HepG2 (cell line): ENCODE measurements at regions not wholly inside any gene's neighbourhood (a gene's known extent, or its start where the extent isn't known, plus 50 kb on each side); places are given as distances from the start of the nearest gene placed in this dataset.

Experiments used
- ATAC-seq: fragments of 200-7000 bp; cut with Tn5 transposase; 3 replicates; pipeline ENCODE4 v1.9.1; 2020; ENCODE audit warnings: mild to moderate bottlenecking, moderate library complexity
- BruUV-seq: library from RNA; stranded (reverse); fragments of 400-500 nt; replicated peaks from 2 replicates; lab custom pipeline; 2021; lab: Mats Ljungman, UMichigan
- CTCF ChIA-PET: fragments of 300-600 bp; formaldehyde crosslinking; extraction: SDS; loops from one replicate; lab custom pipeline; 2021; ENCODE audit warnings: low total read pairs, inconsistent platforms, low intra/inter-chr PET ratio; lab: Yijun Ruan, JAX
- POLR2A ChIA-PET: fragments of 350-600 bp; sonication (Branson Sonifier 250); formaldehyde crosslinking; loops from one replicate; lab custom pipeline; 2020; ENCODE audit warnings: antibody characterized with exemption, inconsistent platforms; lab: Yijun Ruan, JAX
- DNase-seq: peaks from one replicate; pipeline ENCODE4 v3.0.0-alpha.2; 2015; ENCODE audit warnings: low spot score
- FAIRE-seq: peaks from 3 replicates; lab custom pipeline; 2011; peaks lifted over from hg19 to GRCh38; lab: Jason Lieb, UNC
- H2AFZ ChIP-seq: one replicate; pipeline ENCODE4 v1.6.1; 2011; ENCODE audit warnings: low read length, inconsistent platforms
- H3K27ac ChIP-seq: fragments of 300-600 bp; 3 replicates; pipeline ENCODE4 v1.8.0; 2011; ENCODE audit warnings: mixed run types, mild to moderate bottlenecking, mixed read lengths, low read length, inconsistent platforms; ENCODE audit not compliant: insufficient read depth; ENCODE audit errors: extremely low read length
- H3K27me3 ChIP-seq, 2 experiments: fragments of 200-600 bp in 1 of 2; 2 replicates in 1 of 2; 3 replicates in 1 of 2; pipeline versions ENCODE4 v1.6.0 to v1.8.0; 2011; ENCODE audit warnings: low read length in 2 of 2, mild to moderate bottlenecking in 2 of 2, moderate library complexity in 2 of 2, inconsistent platforms in 1 of 2; ENCODE audit not compliant: insufficient read depth in 2 of 2, control insufficient read depth in 1 of 2
- H3K36me3 ChIP-seq, 2 experiments: fragments of 200-600 bp in 1 of 2; replicated peaks in 1 of 2; 2 replicates in 1 of 2; 3 replicates in 1 of 2; pipeline versions ENCODE4 v1.5.1 to v1.8.0; 2011; ENCODE audit warnings: low read length in 2 of 2, inconsistent platforms in 1 of 2; ENCODE audit not compliant: insufficient read depth in 2 of 2, control insufficient read depth in 1 of 2
- H3K4me1 ChIP-seq: 2 replicates; pipeline ENCODE4 v1.5.1; 2012; ENCODE audit warnings: low read length, inconsistent platforms; ENCODE audit not compliant: insufficient read depth
- H3K4me2 ChIP-seq: 2 replicates; pipeline ENCODE4 v1.6.0; 2011; ENCODE audit warnings: low read depth, low read length, inconsistent platforms
- H3K4me3 ChIP-seq, 3 experiments: fragments of 200-600 bp in 1 of 3; sonication (generic), shearing (Covaris generic) in 1 of 3; replicated peaks in 1 of 3; 2 replicates each; pipeline ENCODE4 v1.5.1; 2011 to 2016; ENCODE audit warnings: low read length in 3 of 3, inconsistent platforms in 2 of 3, low read depth in 2 of 3, mild to moderate bottlenecking in 2 of 3, control low read depth in 1 of 3, mixed read lengths in 1 of 3; ENCODE audit not compliant: insufficient read depth in 1 of 3
- H3K79me2 ChIP-seq: one replicate; pipeline ENCODE4 v1.6.1; 2011; ENCODE audit warnings: low read length, inconsistent platforms; ENCODE audit not compliant: insufficient read depth
- H3K9ac ChIP-seq: 2 replicates; pipeline ENCODE4 v1.6.0; 2011; ENCODE audit warnings: mild to moderate bottlenecking, low read depth, low read length, inconsistent platforms; ENCODE audit not compliant: insufficient read depth
- H3K9me3 ChIP-seq: 2 replicates; pipeline ENCODE4 v1.5.1; 2012; ENCODE audit warnings: mild to moderate bottlenecking, low read length
- H4K20me1 ChIP-seq: 2 replicates; pipeline ENCODE4 v1.6.0; 2011; ENCODE audit warnings: inconsistent platforms, mild to moderate bottlenecking, low read length, moderate library complexity; ENCODE audit not compliant: insufficient read depth
- CTCF ChIP-seq: sonication (generic); formaldehyde crosslinking; IDR thresholded peaks from 2 replicates; pipeline ENCODE4 v1.5.0; 2020; ENCODE audit warnings: mild to moderate bottlenecking, missing genetic modification reagents, moderate library complexity
- DPF2 ChIP-seq: sonication (generic); formaldehyde crosslinking; IDR thresholded peaks from 2 replicates; pipeline ENCODE4 v1.4.0; 2020; ENCODE audit warnings: mild to moderate bottlenecking, low read depth, missing genetic modification reagents, borderline replicate concordance
- FOSL1 ChIP-seq: sonication (generic); formaldehyde crosslinking; IDR thresholded peaks from 2 replicates; pipeline ENCODE4 v1.9.0; 2021; ENCODE audit warnings: missing genetic modification reagents, borderline replicate concordance
- GABPB1 ChIP-seq: IDR thresholded peaks from 2 replicates; pipeline ENCODE4 v1.6.1; 2016; ENCODE audit warnings: mild to moderate bottlenecking, missing genetic modification reagents, moderate library complexity, missing compliant biosample characterization
- HDAC6 ChIP-seq: fragments of 200-600 bp; sonication (generic); IDR thresholded peaks from 2 replicates; pipeline ENCODE4 v1.7.0; 2017; ENCODE audit warnings: mild to moderate bottlenecking, antibody characterized with exemption, low read length, low read depth
- MXD1 ChIP-seq: sonication (generic); formaldehyde crosslinking; IDR thresholded peaks from 2 replicates; pipeline ENCODE4 v1.4.0; 2020; ENCODE audit warnings: mild to moderate bottlenecking, missing genetic modification reagents
- MXI1 ChIP-seq: IDR thresholded peaks from 3 replicates; pipeline ENCODE4 v1.6.1; 2012; ENCODE audit warnings: low read depth, low read length, inconsistent platforms, borderline replicate concordance
- PLRG1 ChIP-seq: fragments of 450-650 bp; conservative IDR thresholded peaks from 2 replicates; pipeline ENCODE4 v1.6.1; 2016
- RNF2 ChIP-seq: fragments of 450-650 bp; conservative IDR thresholded peaks from 2 replicates; pipeline ENCODE4 v1.6.1; 2016; ENCODE audit warnings: low read depth
- SALL1 ChIP-seq: sonication (generic); formaldehyde crosslinking; IDR thresholded peaks from 2 replicates; pipeline ENCODE4 v1.8.0; 2022; ENCODE audit warnings: mild to moderate bottlenecking, missing genetic modification reagents
- TCF7 ChIP-seq: sonication (generic); IDR thresholded peaks from 2 replicates; pipeline ENCODE4 v1.6.1; 2016; ENCODE audit warnings: antibody characterized with exemption, low read depth
- TEF ChIP-seq: sonication (generic); formaldehyde crosslinking; IDR thresholded peaks from 2 replicates; pipeline ENCODE4 v1.5.0; 2020; ENCODE audit warnings: missing genetic modification reagents
- TFDP2 ChIP-seq: sonication (generic); formaldehyde crosslinking; IDR thresholded peaks from 2 replicates; pipeline ENCODE4 v1.4.0; 2020; ENCODE audit warnings: missing genetic modification reagents
- TOE1 ChIP-seq: sonication (generic); formaldehyde crosslinking; IDR thresholded peaks from 2 replicates; pipeline ENCODE4 v1.4.0; 2020; ENCODE audit warnings: mild to moderate bottlenecking, missing genetic modification reagents
- ZBTB7A ChIP-seq: sonication (generic); formaldehyde crosslinking; IDR thresholded peaks from 2 replicates; pipeline ENCODE4 v1.8.0; 2022; ENCODE audit warnings: mild to moderate bottlenecking, missing genetic modification reagents
- ZNF430 ChIP-seq: sonication (generic); formaldehyde crosslinking; IDR thresholded peaks from 2 replicates; pipeline ENCODE4 v1.9.0; 2021; ENCODE audit warnings: mild to moderate bottlenecking, missing genetic modification reagents
- ZNF446 ChIP-seq: sonication (generic); formaldehyde crosslinking; IDR thresholded peaks from 2 replicates; pipeline ENCODE4 v1.5.0; 2020; ENCODE audit warnings: mild to moderate bottlenecking, missing genetic modification reagents
- ZNF558 ChIP-seq: sonication (generic); formaldehyde crosslinking; IDR thresholded peaks from 2 replicates; pipeline ENCODE4 v1.9.0; 2022; ENCODE audit warnings: mild to moderate bottlenecking, missing genetic modification reagents, borderline replicate concordance
- ZNF780A ChIP-seq: sonication (generic); formaldehyde crosslinking; IDR thresholded peaks from 2 replicates; pipeline ENCODE4 v1.8.0; 2022; ENCODE audit warnings: mild to moderate bottlenecking, missing genetic modification reagents, moderate library complexity
- ZNF781 ChIP-seq: sonication (generic); formaldehyde crosslinking; IDR thresholded peaks from 2 replicates; pipeline ENCODE4 v1.5.1; 2020; ENCODE audit warnings: borderline replicate concordance, mild to moderate bottlenecking, missing genetic modification reagents; ENCODE audit errors: not compliant biosample characterization
- WGBS: methylation state at CpG from one replicate; pipeline ENCODE4 v1.1.6; 2017; ENCODE audit warnings: low lambda C conversion rate; 5-methylcytosine and 5-hydroxymethylcytosine counted together
- in situ Hi-C: cut with HindIII; loops from 2 replicates; pipeline ENCODE4 v1.10.0; 2017; ENCODE audit warnings: low pct_unique_long_range_greater_than_20kb; ENCODE audit not compliant: extremely low pct_ligation_motif_present
- intact Hi-C: fragments of 100-400 bp; cut with micrococcal nuclease; formaldehyde crosslinking; loops from one replicate; pipeline ENCODE4 v1.10.0; 2022; ENCODE audit not compliant: unreplicated experiment

- no peak for TF ChIP-seq ZNF781 (CRISPR knock-in tag)
- TF ChIP-seq ZNF780A (CRISPR knock-in tag) = no peak
- TF ChIP-seq, all 625 proteins: peak for 0
Measured at GRCh38 chr13:61294467-61295191, 121.0 kb downstream of the PCDH20 start (continued).

- H3K79me2 ChIP-seq = no peaks in the 10 kb centered on the region
- no peak overlapping the region for H2AFZ ChIP-seq
- no peaks in the 10 kb centered on the region for H3K4me1 ChIP-seq
- 0% methylated on average over 4 of the region's 4 CpGs for WGBS
- no TSS peak for BruUV-seq
- no peaks in the 10 kb centered on the region for H3K36me3 ChIP-seq
- H3K4me2 ChIP-seq = no peak overlapping the region
- CTCF ChIA-PET = interaction anchor here (0.7 kb wide), 1 partner anchor 399 kb away, joined by 3 read pairs; no protein-coding TSS in a partner anchor
- FAIRE-seq = no peak
- H3K27me3 ChIP-seq = no peaks in the 10 kb centered on the region
- no peaks in the 10 kb centered on the region for H3K9me3 ChIP-seq
- intact Hi-C loops (loop anchor here (1.0 to 5.0 kb wide), 3 partner anchors 126 to 669 kb away; no protein-coding TSS in a partner anchor), in situ Hi-C loops (no loop called here)
- POLR2A ChIA-PET = no interaction called here
- H3K27ac ChIP-seq = no peak overlapping the region
- ATAC-seq = peak; percentile 84
- H3K4me3 ChIP-seq = no peak overlapping the region
- no peaks in the 10 kb centered on the region for H4K20me1 ChIP-seq
- H3K9ac ChIP-seq = no peak overlapping the region
- peak; percentile 2 for DNase-seq
- no peak for TF ChIP-seq FOSL1
- TF ChIP-seq TFDP2 (CRISPR knock-in tag) = no peak
- no peak for TF ChIP-seq MXD1 (CRISPR knock-in tag)
- TF ChIP-seq ZNF446 (CRISPR knock-in tag) = no peak
- no peak for TF ChIP-seq ZBTB7A (CRISPR knock-in tag)
- no peak for TF ChIP-seq ZNF430 (CRISPR knock-in tag)
- TF ChIP-seq CTCF (CRISPR knock-in tag) = peak; percentile 51
- no peak for TF ChIP-seq GABPB1 (CRISPR knock-in tag)
- no peak for TF ChIP-seq MXI1
- no peak for TF ChIP-seq TEF (CRISPR knock-in tag)
- TF ChIP-seq DPF2 (CRISPR knock-in tag) = no peak
- no peak for TF ChIP-seq TOE1 (CRISPR knock-in tag)
- no peak for TF ChIP-seq TCF7
- TF ChIP-seq SALL1 = no peak
- TF ChIP-seq RNF2 = no peak
- no peak for TF ChIP-seq HDAC6
- TF ChIP-seq PLRG1 = no peak
- TF ChIP-seq ZNF558 = no peak
Measured at GRCh38 chr13:61286148-61286745, 129.4 kb downstream of the PCDH20 start.
